Right hindlimb (tissue), 1 donor: ENCODE measurements at regions not wholly inside any gene's neighbourhood (a gene's known extent, or its start where the extent isn't known, plus 50 kb on each side); places are given as distances from the start of the nearest gene placed in this dataset.

Experiments
- DNase-seq: peaks from one replicate; pipeline ENCODE4 v3.0.0-alpha.2; 2018

DNA sequence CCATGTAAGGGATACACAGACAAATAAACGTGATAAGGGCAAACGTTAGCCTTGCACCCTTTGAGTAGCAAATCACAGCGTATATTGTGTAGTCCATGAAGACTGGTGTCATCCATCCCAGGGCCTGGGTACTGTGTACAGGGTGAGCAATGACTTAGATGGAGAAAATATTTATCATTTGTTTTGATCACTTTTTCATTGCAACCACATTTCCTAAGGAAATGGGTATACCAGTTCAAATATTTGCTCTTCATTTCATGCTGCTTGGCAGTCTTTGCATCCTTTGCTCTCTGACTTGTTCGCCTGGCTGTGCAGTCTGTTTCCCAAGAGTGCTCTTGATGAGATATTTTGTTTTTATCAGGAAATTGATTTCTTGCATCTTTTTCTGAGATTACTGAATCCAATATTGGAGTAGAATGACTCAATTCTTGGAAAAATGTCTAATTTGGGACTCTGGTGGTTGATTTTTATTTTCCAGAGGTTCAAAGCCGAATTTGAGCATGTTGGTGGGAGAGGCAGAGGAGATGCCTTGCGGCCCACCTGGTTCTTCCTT, 424.6 kb upstream of the SEMA6D start:
- no peak for DNase-seq

DNA sequence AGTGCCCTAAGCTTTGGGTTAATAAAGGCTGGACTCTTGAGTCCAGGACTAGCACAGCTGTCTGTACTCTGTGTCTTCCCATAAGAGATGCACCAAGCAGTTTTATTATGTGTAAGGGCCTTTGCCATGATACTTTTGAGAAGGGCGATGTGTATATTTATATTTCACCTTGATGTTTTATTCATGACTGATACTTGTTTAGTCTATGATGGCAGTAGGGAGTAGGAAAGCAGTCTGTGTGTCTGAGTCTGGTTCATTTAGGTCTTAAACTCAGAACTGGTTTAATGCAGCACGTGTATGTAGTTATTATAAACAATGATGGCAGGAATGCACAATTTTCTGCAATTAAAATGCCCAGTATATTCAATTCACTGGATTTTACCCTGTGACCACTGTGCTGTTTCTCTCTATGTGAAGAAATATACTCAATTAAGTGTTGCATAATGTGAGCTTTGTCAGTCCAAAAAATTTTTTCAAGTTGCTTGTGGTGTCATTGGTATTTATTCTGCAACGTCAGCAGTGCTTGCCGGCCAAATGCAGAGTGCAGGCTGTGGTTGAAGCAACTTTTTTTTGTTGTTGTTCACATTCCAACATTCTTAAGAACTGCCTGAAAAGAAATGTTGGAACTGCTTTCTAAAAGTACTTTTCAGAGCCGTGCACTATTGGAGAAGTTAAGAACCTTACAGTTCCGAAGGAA, 423.7 kb upstream of the SEMA6D start:
- peak; percentile 87 for DNase-seq

DNA sequence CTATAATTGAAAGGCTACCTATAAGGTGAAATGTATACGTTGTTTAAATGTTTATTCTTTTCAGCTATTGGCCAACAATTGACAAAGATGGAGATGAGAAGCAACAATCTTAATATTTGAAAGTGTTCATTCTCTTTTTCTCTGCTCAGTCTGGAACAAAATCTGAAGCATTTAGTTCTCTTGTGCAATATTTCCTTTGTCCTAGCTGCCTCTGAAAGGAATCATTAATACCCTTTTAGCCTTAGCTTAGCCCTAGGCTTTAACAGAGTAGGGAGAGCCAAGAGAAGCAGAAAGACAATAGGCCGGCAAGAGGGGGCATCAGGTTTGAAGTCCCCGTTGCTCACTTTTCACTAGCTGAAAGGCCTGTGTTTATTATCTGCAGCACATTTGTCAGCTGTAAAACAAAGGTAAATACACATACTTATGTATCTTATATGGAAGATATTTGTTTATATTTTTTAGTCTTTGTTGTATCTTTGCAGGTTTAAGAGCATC, 422.5 kb upstream of the SEMA6D start:
- DNase-seq: no peak

DNA sequence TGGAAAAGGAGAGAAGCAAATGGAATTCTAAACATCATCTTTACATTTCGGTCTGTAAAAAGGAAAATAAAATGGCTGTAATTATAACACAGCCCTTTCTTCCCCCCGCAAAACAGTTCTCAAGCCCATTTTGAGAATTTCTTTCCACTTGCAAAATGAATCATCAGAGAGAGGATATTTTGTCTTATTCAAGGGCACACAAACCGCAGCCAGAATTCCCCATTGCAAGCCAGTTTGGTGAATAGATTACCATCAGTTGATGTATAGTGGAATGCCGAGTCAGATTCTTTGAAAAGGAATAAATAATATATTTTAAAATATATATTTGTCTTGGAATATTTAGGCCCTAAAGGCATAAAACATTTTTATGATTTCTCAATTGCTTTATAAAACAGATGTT, 420.4 kb upstream of the SEMA6D start:
- DNase-seq: peak; percentile 23

DNA sequence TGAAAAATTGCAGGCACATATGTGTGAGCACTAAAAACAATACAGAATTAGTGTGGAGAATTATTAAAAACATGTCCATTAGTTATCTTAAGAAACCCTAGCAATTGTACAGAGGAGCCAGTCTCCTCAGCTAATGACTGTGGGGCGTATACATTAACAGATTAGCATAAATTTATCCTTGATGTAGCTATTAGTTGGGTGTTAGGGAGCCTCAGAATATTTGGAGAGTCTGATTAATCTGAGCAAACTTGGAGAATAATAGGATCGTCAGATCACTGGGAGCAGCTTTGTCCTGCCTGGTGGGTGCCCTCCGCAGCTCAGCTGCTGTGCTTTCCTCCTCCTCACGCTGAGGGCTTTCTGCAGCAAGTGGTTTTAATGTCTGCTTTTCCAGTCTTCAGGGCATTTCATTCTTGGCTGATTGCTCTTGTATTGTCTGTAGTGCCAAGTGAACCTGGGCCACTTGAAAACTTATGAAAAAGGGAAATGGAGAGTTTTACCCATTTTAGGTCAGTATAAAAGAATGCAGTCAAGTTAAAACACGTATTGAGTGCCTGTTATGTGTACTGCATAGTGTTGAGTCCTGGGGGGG, 417.4 kb upstream of the SEMA6D start:
- DNase-seq: peak; percentile 30

DNA sequence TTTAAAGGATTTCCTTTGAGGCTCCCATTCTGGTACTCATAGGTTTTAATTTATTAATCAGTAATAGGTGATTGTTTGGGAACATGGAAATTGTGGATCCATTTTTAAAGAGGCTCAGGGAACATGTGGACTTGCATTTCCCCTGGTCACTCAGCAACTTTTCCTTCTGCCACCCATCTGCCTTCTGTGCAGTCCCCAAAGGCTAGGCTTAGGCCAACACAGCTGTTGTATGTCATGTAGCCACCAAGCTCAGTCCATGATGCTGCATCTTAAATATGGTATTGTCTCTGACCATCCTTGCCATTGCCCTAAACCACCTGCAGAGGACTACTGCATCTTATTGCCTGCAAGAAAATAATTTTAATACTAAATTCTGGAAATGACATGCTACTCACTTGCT, 416.7 kb upstream of the SEMA6D start:
- no peak for DNase-seq

DNA sequence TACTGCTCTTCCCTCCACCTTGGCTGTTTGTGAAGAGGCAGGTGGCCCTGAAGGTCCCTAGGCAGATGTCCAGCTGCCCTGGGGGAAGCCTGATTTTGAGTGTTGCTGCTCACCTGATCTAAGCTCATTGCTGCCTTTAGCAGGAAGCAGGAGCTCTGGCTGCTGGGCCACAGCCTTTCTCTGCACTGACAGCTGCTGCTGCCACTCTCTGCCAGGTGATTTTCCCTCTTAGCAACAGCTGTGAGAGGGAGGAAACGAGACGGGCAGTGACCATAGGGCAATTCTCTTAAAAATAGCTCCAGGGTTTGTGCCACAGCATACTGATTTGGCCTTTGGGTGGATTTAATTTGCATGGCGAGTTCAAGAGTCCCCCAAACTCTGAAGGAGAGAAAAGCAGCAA, 415.8 kb upstream of the SEMA6D start:
- DNase-seq: peak; percentile 58

DNA sequence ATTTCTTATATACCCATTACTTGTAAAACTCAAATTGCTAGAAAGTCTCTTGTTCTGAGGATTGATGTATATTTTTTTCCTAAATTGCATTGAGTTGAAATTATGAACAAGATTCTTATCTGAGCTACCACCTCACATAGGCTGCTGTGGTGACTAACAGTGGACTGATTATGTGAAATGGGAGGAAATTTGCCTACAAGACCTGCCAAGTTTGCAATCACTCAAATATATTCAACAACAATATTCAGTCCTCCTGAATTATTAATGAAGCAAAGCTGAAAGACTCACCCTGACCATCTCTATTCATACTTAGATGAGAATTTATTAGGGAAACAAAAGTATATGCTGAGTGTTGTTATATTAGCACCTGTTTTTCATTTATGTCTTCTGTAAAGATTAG, 412.6 kb upstream of the SEMA6D start:
- no peak for DNase-seq

DNA sequence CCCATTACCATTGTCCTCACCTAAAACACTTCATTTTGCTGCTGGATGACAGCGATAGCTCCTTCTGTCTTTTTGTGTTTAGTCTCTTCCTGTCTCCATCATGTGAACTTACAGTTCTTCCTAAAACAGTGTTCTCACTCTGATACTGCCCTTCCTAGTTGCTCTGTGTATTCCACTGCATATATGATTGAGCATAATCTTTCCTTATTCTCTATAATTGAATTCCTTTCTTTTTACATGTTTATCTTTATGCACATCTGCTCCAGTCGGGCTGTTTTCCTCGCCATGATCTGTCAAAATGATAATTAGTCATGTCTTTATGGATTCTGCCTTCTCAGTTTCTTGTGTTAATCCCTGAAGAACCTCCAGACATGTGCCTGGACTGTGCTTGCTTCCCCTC, 405.1 kb upstream of the SEMA6D start:
- no peak for DNase-seq

DNA sequence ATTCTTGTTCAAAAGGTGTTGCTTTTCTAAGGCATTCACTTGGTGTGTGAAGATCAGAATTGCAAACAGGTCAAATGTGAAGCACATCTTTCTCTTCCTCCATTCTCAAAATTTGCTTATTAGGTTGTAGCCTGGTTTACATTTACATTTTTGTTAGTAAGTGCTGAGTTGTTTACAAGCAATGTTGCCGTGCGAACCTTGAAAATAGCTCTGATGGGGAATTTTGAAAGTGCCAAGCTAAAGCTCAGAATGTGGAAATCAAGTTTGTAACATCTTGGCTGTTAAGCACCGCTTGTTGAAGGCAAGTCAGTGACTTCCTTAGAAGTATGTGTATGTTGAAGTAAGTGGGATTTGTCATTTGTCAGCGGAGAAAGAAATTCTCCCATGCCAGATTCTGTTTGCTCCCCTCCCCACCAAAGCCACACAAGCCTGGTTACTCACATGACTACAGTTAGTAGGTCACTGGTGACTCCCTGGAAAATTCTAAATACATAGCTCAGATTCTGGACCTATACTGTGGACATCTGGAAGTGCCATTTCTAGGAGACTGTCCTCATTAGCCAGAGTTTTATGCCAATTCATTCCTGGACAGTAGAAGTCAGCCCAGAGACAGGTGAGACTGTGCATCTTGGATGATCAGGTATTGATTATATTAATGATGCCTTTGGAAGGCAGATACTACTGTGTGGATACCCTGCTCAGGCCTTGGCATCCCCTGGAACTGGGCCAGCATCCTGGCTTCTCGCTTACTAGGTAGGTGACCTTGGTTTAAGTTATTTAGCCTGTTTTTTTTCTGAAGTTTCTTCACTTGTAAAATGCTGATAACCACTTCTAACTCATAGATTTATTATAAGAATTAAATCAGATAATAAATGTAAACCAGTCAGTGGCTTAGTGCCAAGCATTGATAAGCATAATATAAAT, 390.6 kb upstream of the SEMA6D start:
- no peak for DNase-seq

DNA sequence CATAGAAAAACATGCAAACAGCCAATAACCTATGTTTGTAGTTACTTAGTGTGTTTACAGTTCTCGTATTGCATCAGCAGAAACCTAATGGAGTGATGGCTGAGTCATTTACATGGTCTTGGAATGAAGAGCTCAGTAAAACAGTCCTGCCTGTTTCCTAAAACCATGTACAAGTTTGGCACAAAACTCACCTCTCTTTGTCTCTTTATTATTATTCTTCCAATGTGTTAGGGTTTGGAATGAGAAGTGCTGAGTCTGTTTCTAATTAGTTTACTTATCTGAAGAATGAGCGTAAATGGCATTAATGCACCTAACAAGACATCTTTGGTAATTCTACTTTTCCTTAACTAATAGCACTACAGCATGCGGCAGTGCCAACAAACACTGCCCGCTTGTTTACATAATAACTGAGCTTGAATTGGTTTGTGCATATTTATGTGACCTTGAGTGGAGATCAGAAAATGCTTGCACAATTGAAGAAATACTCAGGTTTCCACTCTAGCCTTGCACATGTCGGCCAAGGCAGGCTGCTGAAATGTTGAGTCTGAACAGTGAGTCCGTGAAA, 385.4 kb upstream of the SEMA6D start:
- DNase-seq: no peak

DNA sequence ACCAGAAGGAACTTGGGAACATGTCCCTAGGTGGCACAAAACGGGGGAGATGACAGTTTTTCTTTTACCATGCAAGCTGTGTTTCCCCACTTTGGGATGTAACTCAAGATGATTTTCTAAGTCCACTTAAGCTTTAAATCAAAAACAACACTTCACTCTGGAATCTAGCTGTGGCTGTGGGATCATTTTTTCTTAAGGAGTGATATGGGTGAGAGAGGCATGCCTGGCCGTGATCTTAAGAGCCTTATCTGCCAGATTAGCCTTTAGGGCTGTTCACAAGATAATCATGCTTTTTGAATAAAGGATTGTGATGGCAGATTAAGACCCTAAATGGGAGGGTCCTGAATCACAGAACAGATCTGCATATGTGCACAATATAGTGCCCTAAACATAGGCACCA, 384.8 kb upstream of the SEMA6D start:
- no peak for DNase-seq

DNA sequence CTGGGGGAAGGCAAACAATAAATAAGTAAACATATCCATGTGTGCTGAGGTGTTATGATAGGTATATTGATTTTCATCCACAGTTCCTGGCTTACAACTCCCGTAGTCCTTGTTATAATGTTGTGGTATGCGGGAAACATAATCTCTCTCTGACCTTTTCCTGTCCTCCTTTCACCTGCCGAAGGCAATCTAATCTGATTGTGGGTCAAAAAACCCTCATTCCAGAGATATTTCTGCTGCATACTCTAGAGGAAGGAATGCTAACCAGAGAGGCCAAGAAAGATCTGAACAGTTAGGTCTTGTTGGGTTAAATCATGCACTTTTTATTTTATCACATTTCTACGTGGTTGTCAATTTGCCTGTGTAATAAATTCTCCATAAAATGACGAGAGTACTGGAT, 383.6 kb upstream of the SEMA6D start:
- DNase-seq: no peak

DNA sequence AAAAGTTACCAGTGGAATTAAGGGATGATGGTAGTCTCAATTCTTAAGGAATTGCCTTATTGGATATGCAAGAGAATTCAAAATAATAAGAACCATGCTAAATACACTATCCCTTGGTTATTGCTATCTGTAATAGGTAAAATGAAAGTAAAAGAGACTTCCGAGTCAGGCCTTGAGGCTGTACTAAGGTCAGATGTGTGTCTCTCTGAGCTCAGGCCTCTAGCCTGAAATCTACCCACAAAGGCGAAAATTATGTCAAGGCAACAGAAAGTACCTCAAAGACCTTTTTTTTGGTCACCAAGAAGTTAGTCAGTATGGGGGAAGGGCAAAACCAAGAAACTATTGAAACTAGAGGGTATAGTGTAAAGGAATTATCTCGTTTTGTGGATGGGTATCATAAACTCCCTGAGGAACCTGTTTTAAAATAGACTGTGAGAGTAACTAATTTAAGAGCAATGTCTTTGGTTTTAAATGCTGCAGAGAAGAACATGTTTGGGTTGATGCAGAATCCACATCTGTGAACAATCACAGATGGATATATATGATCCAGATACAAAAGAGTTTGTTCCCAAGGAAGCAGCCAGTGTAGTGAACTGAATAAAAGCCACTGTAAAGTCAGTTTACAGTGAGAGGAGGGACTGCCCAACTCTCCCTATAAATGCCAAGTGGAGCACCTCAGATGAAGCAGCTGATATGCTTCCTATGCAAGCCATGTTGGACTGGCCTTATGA, 382.3 kb upstream of the SEMA6D start:
- DNase-seq: no peak

DNA sequence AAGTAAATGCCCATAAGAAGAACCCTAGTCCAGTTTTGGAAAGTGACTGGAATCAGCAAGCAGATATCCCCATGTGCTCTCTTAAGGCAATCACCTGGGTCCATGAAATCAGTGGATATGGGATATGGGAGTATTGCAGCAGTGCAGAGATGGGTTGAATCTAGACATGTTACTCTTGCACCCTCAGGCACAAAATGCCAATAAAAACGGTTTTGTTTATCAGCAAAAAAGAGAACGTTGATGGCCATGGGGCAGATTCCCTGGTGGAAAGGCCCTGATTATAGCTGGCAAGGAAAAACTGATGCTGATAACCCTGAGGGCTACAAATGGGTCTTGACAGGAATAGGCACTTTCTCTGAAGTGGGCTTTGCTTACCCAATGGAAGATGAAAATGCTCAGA, 380.2 kb upstream of the SEMA6D start:
- DNase-seq: no peak

DNA sequence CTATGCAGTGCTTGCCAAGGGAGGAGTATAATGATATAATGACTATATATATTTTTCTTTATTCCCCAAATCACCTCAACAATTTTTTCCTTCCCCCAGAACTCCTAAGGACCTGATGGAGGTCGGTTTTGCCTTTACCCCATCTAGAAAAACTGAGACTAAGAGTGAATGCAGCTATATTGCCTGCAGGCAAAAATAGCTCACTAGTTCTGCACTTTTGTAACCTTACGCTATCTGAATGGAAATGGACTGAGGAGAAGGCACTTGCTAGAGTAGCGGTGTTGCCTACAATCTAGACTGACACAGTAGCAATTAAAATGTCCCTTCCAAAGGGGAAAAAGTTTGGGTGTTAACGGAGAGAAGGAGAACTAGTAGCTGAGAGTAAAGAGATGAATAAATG, 379.5 kb upstream of the SEMA6D start:
- DNase-seq: no peak

DNA sequence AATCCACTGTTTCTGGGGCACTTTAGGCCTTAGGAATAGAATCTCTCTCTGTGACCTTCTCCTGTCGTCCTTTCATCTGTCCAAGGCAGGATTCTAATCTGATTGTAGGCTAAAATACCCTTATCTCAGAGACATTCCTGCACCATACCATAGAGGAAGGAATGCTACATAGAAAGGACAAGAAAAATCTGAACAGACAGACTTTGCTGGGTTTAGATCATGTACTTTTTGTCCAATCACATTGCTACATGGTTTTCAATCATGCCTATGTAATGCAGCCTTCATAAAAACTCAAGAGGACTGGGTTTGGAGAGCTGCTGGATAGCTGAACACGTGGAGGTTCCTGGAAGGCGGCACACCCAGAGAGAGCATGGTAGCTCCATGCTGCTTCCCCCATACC, 378.5 kb upstream of the SEMA6D start:
- no peak for DNase-seq

DNA sequence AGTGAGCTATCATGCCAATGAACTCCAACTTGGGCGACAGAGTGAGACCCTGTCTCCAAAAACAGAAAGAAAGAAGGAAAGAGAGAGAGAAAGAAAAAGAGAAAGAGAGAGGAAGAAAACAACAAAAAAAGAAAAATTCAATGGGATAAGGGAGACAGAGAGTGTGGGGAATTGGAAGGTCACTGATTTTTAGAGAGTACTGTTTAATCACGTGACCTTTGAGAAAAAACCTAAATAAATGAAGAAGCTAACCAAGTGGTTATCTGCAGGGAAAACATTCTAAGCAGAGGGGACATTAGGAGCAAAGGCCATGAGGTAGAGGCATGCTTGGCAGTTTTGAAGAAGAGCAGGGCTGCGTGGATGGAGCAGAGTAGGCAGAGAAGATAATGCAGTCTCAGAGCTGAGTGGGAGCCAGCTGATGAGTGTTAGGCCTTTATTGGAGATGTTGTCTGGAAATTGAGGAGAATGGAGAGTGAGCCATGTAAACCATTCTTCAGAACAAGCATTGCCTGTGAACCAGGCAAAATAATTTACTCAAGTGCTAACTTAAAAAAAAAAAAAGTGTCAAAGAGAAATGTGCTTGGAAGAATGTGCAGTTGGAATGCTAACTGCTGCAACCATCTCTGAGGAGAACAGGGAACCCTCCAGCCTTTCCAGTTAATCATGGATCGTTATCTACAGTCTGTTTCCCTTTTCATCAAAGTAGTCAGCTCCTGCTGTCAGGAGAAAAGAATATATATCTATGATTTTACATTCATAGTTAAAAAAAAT, 377.3 kb upstream of the SEMA6D start:
- DNase-seq: no peak

DNA sequence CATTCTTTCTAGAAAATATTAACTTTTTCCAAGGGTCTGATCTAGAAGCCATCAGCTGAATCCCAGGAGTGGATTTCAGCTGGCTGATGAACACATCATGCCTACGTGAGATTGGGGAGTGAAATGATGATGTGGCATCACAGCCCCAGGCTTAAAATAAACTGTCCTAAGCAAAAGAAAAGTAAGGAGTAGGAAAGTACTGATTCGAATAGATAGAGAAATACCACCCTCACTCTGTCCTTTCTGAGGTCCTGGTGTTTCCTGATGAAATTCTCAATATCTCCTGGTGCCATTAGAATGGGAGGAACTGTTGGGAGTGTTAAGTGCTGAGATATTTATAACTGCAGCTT, 376.8 kb upstream of the SEMA6D start:
- DNase-seq: no peak

DNA sequence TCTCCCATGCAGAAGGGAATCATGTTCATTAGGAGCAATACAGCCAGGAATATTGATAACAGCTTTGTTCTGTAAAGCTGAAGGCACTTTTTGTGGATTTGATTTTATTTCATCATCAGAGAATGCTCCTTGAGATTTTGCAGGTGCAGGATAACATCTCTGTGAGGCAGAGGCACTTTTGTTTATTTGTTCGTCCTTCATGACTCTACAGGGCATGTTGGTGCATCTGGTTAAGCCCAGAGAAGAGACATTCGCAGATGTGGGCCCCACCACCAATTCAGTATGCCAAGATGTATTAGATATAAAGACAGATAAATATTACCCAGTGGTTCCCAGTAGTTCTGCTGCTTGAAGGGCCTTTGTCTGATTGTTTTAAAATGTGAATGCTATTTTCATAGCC, 368.1 kb upstream of the SEMA6D start:
- DNase-seq: no peak

DNA sequence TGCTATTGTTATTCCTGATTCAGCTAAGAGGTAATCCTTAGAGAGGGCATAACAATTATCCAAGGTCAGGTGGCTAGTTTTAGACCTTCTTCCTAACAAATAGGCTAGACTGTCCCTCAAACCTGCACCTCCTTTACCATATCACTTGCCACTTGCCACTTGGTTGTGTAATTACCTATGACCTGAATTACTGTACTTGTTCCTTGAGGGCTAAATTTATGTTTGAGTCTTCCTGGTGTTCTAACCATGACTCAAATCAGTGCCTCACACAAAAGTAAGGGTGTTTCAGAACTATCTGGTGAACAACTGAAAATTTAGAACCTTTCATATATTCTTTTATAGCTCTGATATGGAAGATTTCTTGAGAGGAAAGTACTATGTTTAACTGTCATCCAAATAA, 365.8 kb upstream of the SEMA6D start:
- DNase-seq: no peak

DNA sequence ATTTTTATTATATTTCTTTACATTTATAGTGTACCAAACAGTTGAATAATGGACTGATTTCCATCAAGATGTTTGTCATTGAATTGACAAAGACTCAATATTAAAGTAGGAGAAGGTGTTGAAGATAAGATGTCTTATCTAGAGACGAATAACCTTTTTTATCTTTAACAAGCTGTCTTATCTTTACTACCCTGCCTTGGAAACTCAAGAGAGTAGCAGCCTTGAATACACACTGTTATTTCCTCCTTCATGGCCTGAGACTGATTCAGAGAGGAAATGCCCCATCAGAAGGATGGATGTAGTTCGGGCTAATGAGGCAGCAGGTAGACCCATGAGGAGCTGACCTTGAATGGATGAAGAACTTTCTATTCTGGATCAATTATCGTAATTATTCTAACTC, 365.1 kb upstream of the SEMA6D start:
- no peak for DNase-seq
